GM12878 (cell line): ENCODE measurements at regions not wholly inside any gene's neighbourhood (a gene's known extent, or its start where the extent isn't known, plus 50 kb on each side); places are given as distances from the start of the nearest gene placed in this dataset.

ENCODE experiments used
- BHLHE40 ChIP-seq, 2 experiments: fragments of 450-650 bp in 1 of 2; IDR thresholded peaks; 2 replicates each; pipeline ENCODE4 v1.6.1; 2011 to 2017; ENCODE audit warnings: low read depth in 2 of 2, borderline replicate concordance in 1 of 2, improper control_type of control experiment in 1 of 2, low read length in 1 of 2, mild to moderate bottlenecking in 1 of 2
- IRF5 ChIP-seq: fragments of 450-650 bp; IDR thresholded peaks from 2 replicates; pipeline ENCODE4 v1.6.1; 2017; ENCODE audit warnings: borderline replicate concordance
- KDM1A ChIP-seq: fragments of 200-600 bp; sonication (generic); IDR thresholded peaks from 2 replicates; pipeline ENCODE4 v1.6.1; 2016; ENCODE audit warnings: borderline replicate concordance
- SPI1 ChIP-seq: IDR thresholded peaks from 2 replicates; pipeline ENCODE4 v1.6.1; 2011; ENCODE audit warnings: low read depth, mild to moderate bottlenecking, low read length, moderate library complexity, borderline replicate concordance; ENCODE audit not compliant: insufficient read depth
- TCF7 ChIP-seq: IDR thresholded peaks from 2 replicates; pipeline ENCODE4 v1.6.1; 2014; ENCODE audit warnings: antibody characterized with exemption, borderline replicate concordance
- ZNF217 ChIP-seq: fragments of 450-650 bp; IDR thresholded peaks from 2 replicates; pipeline ENCODE4 v1.6.1; 2017; ENCODE audit warnings: antibody characterized with exemption, mild to moderate bottlenecking

- no peak for TF ChIP-seq ZNF217
- no peak for TF ChIP-seq KDM1A
- TF ChIP-seq BHLHE40 (IDR thresholded peaks at IDR 0.05; ENCODE audit: borderline replicate concordance in 1 of 2, low read depth in 2 of 2, low read length in 1 of 2) = no peak
- TF ChIP-seq TCF7 = no peak
- TF ChIP-seq SPI1 = no peak
- no peak for TF ChIP-seq IRF5
Observed at GRCh38 chr15:69843900-69844304, 253.8 kb downstream of the TLE3 start.
